Trophoblast cell (in vitro differentiated cells and primary cell): ENCODE measurements at regions not wholly inside any gene's neighbourhood (a gene's known extent, or its start where the extent isn't known, plus 50 kb on each side); places are given as distances from the start of the nearest gene placed in this dataset.

Experiments
- DNase-seq, 2 donors: peaks; one replicate each; pipeline ENCODE4 v3.0.0-alpha.2; 2016
- H2AFZ ChIP-seq: 2 replicates; pipeline ENCODE4 v1.6.1; 2013; ENCODE audit warnings: low read length, moderate library complexity, mild to moderate bottlenecking; ENCODE audit not compliant: insufficient read depth, poor library complexity
- H2AK5ac ChIP-seq: 2 replicates; pipeline ENCODE4 v1.6.1; 2013; ENCODE audit warnings: mild to moderate bottlenecking, low read length
- H2BK120ac ChIP-seq: 2 replicates; pipeline ENCODE4 v1.6.1; 2013; ENCODE audit warnings: low read length, mild to moderate bottlenecking, moderate library complexity; ENCODE audit not compliant: insufficient read depth, poor library complexity
- H2BK12ac ChIP-seq: 2 replicates; pipeline ENCODE4 v1.6.1; 2013; ENCODE audit warnings: mild to moderate bottlenecking, low read length, moderate library complexity
- H2BK5ac ChIP-seq: 2 replicates; pipeline ENCODE4 v1.6.1; 2013; ENCODE audit warnings: low read length, low read depth, moderate library complexity, mild to moderate bottlenecking; ENCODE audit not compliant: poor library complexity
- H3K14ac ChIP-seq: 2 replicates; pipeline ENCODE4 v1.6.1; 2013; ENCODE audit warnings: mild to moderate bottlenecking, low read length
- H3K18ac ChIP-seq: 2 replicates; pipeline ENCODE4 v1.6.1; 2013; ENCODE audit warnings: mild to moderate bottlenecking, low read length
- H3K23ac ChIP-seq: 2 replicates; pipeline ENCODE4 v1.6.1; 2013; ENCODE audit warnings: low read length
- H3K27ac ChIP-seq: 2 replicates; pipeline ENCODE4 v1.5.1; 2013; ENCODE audit warnings: low read depth, mild to moderate bottlenecking, inconsistent platforms, low read length, moderate library complexity
- H3K27me3 ChIP-seq: 2 replicates; pipeline ENCODE4 v1.6.1; 2013; ENCODE audit warnings: inconsistent platforms, mild to moderate bottlenecking, low read length, moderate library complexity; ENCODE audit not compliant: insufficient read depth
- H3K36me3 ChIP-seq, 2 experiments: 1 replicate in 1 of 2; 2 replicates in 1 of 2; pipeline ENCODE4 v1.6.1; 2013; ENCODE audit warnings: low read length in 2 of 2, mild to moderate bottlenecking in 2 of 2, moderate library complexity in 1 of 2; ENCODE audit not compliant: insufficient read depth in 2 of 2, control insufficient read depth in 1 of 2
- H3K4ac ChIP-seq: 2 replicates; pipeline ENCODE4 v1.6.1; 2013; ENCODE audit warnings: low read depth, mild to moderate bottlenecking, low read length, moderate library complexity
- H3K4me1 ChIP-seq, 2 experiments: 1 replicate in 1 of 2; 2 replicates in 1 of 2; pipeline ENCODE4 v1.6.1; 2013; ENCODE audit warnings: low read length in 2 of 2, mild to moderate bottlenecking in 2 of 2, moderate library complexity in 1 of 2; ENCODE audit not compliant: insufficient read depth in 2 of 2, control insufficient read depth in 1 of 2
- H3K4me2 ChIP-seq: 2 replicates; pipeline ENCODE4 v1.6.1; 2013; ENCODE audit warnings: inconsistent platforms, mild to moderate bottlenecking, low read length, moderate library complexity
- H3K4me3 ChIP-seq: 2 replicates; pipeline ENCODE4 v1.5.1; 2013; ENCODE audit warnings: mild to moderate bottlenecking, low read depth, low read length, inconsistent platforms
- H3K79me1 ChIP-seq: one replicate; pipeline ENCODE4 v1.6.1; 2013; ENCODE audit warnings: low read length
- H3K79me2 ChIP-seq: 2 replicates; pipeline ENCODE4 v1.6.1; 2013; ENCODE audit warnings: low read length, mild to moderate bottlenecking; ENCODE audit not compliant: control insufficient read depth, insufficient read depth, poor library complexity
- H3K9ac ChIP-seq: 2 replicates; pipeline ENCODE4 v1.6.1; 2013; ENCODE audit warnings: mild to moderate bottlenecking, low read length
- H3K9me3 ChIP-seq: 2 replicates; pipeline ENCODE4 v1.6.1; 2013; ENCODE audit warnings: low read depth, mild to moderate bottlenecking, control low read depth, inconsistent platforms, low read length; ENCODE audit not compliant: insufficient read depth
- H4K12ac ChIP-seq: 2 replicates; pipeline ENCODE4 v1.6.1; 2013; ENCODE audit warnings: low read depth, mild to moderate bottlenecking, low read length, moderate library complexity
- H4K8ac ChIP-seq: 2 replicates; pipeline ENCODE4 v1.6.1; 2013; ENCODE audit warnings: low read depth, mild to moderate bottlenecking, low read length, moderate library complexity
- H4K91ac ChIP-seq: one replicate; pipeline ENCODE4 v1.6.1; 2013; ENCODE audit warnings: low read depth, mild to moderate bottlenecking, low read length, moderate library complexity

GRCh38 chr10:61850376-61850775, 51.1 kb upstream of the ARID5B start:
- Histone ChIP-seq H2BK5ac (no peak overlapping the region), H2AK5ac (no peak overlapping the region), H3K9me3 (no peaks in the 10 kb centered on the region), H3K79me2 (no peaks in the 10 kb centered on the region), H3K36me3 (no peaks in the 10 kb centered on the region), H3K4me1 (no peaks in the 10 kb centered on the region), H3K4me3 (no peak overlapping the region), H2BK120ac (no peak overlapping the region), H2AFZ (no peak overlapping the region), H3K79me1 (no peaks in the 10 kb centered on the region), H4K8ac (no peak overlapping the region), H4K91ac (no peak overlapping the region), H3K27me3 (no peaks in the 10 kb centered on the region), H3K27ac (no peak overlapping the region), H3K14ac (no peak overlapping the region), H3K23ac (no peak overlapping the region), H3K4ac (no peak overlapping the region), H3K4me2 (no peak overlapping the region), H4K12ac (no peak overlapping the region), H2BK12ac (no peak overlapping the region), H3K9ac (no peak overlapping the region), H3K18ac (no peak overlapping the region)
- DNase-seq: no peak
